ENCODE measurements at regions not wholly inside any gene's neighbourhood (a gene's known extent, or its start where the extent isn't known, plus 50 kb on each side); places are given as distances from the start of the nearest gene placed in this dataset.

DNA sequence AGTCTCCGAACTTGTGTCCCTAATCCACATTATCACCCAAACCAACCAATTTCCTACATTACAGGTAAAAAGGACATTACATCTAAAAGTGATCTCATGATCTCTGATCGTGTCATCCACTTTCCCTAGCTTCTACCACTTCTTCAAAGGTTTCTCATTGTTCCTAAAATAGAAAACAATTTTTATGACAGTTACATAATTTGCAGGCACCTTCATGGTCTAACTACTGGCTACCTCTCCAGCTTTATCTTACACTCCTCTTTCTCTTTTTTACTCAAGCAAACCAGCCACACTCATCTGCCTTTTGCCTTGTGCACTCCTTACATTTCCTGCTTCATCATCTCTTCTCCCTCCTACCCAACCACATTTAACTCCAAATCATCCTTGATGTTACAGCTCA is 886.7 kb upstream of the SORCS1 start:
- DNase-seq (ENCODE audit: low read depth): no peak
- H3K4me3 ChIP-seq (ENCODE audit: control insufficient read depth, low read depth, low read length): no peak overlapping the region
- TF ChIP-seq, protein P1, sequence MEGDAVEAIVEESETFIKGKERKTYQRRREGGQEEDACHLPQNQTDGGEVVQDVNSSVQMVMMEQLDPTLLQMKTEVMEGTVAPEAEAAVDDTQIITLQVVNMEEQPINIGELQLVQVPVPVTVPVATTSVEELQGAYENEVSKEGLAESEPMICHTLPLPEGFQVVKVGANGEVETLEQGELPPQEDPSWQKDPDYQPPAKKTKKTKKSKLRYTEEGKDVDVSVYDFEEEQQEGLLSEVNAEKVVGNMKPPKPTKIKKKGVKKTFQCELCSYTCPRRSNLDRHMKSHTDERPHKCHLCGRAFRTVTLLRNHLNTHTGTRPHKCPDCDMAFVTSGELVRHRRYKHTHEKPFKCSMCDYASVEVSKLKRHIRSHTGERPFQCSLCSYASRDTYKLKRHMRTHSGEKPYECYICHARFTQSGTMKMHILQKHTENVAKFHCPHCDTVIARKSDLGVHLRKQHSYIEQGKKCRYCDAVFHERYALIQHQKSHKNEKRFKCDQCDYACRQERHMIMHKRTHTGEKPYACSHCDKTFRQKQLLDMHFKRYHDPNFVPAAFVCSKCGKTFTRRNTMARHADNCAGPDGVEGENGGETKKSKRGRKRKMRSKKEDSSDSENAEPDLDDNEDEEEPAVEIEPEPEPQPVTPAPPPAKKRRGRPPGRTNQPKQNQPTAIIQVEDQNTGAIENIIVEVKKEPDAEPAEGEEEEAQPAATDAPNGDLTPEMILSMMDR (conservative IDR thresholded peaks at IDR 0.05; ENCODE audit: control insufficient read depth, insufficient read depth, low read depth, low read length): no peak

DNA sequence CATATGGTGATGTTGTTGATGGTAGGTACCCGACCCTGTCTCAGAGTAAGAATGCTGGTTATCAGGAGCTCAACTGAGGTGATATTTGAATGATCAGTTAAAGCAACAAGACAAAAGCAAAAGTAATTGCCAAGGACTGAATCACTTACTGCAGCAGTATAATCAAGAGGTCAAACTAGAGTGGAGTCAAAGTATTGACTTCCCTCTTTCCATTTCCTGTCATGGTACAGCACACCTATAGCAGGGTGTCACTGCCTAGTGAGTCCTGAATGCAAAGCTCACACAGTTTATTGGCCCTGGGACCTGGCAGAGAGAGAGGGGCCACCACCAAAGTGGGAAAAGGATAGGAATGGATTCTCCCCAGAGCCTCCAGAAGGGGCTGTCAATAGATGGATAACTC is 886.1 kb upstream of the SORCS1 start:
- DNase-seq (ENCODE audit: low read depth): no peak
- no peak overlapping the region for H3K4me3 ChIP-seq (ENCODE audit: control insufficient read depth, low read depth, low read length)
- TF ChIP-seq, protein P1 (conservative IDR thresholded peaks at IDR 0.05; ENCODE audit: control insufficient read depth, insufficient read depth, low read depth, low read length): no peak

DNA sequence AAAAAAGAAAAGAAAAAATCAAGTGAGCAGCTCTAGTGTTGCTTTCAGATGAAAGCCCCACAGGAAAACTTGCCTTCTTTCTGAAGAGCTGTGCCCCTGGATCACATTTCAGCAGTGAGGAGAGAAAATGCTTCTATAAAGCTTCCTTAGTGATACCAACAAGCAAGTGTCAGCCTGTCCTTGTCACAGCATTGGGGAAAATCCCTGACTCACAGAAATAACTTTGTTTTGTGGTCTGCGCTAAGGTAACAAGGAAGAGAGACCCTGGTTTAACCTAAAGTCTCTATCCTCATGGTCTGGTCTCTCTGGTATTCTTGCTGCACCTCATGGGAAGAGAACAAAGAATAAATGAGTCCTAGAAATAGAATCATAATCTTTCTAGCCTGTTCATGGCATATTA is 885.2 kb upstream of the SORCS1 start:
- no peak overlapping the region for H3K4me3 ChIP-seq (ENCODE audit: control insufficient read depth, low read depth, low read length)
- DNase-seq (ENCODE audit: low read depth): no peak
- TF ChIP-seq, protein P1 (conservative IDR thresholded peaks at IDR 0.05; ENCODE audit: control insufficient read depth, insufficient read depth, low read depth, low read length): no peak

DNA sequence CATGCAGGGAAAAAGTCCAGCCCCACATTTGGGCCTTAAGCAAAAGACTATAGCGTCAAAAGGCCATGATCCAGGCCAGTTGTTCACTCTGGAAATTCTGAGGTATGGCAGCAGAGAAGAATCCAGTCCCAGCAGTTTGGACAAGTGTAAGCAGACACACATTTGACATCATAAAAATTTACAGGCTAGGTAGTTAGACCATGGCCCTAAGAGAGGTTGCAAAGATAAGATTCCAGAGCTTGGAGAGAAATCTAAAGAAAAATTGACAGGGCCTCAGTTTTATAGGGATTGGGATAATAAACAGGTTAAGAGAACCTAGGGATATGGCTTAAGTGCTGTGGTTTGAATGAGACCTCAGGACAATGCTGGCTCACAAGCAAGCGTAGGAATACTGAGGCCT is 884.4 kb upstream of the SORCS1 start:
- no peak for DNase-seq (ENCODE audit: low read depth)
- TF ChIP-seq, protein P1 (conservative IDR thresholded peaks at IDR 0.05; ENCODE audit: control insufficient read depth, insufficient read depth, low read depth, low read length): no peak

DNA sequence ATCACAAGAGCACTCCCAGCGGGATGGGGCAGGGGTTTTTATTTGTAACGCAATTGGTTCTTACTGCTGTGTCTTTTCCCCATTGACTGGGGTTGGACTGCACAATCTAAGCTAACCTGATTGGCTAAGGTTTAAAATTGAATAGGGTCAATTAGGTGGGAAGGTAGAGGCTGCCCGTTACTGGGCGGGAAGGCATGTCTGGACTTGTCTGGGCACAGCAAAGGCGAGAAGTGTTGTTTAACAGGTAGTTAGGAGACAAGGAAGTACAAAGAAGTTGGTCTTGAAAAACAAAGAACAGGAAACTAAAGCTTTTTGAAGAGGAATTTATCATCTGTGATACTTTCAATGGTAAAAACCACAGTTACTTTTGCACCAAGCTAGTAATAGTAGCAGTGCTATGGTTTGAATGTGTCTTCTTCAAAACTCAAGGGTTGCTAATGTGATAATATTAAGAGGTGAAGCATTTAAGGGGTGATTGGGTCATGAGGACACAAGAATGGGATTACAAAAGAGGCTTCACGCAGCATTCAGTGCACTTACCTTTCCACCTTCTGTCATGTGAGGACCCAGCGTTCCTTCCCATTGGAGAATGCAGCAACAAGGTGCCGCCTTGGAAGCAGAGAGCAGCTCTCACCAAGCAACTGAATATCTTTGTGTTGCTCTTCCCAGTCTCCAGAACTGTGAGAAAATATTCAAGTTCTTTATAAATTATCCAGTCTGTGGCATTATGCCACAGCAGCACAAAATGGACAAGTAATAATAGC is 875.5 kb upstream of the SORCS1 start:
- TF ChIP-seq, protein P1 (conservative IDR thresholded peaks at IDR 0.05; ENCODE audit: control insufficient read depth, insufficient read depth, low read depth, low read length): no peak
- no peak for DNase-seq (ENCODE audit: low read depth)
- no peak overlapping the region for H3K4me3 ChIP-seq (ENCODE audit: control insufficient read depth, low read depth, low read length)

More for the DNA sequence above, 884.4 kb upstream of the SORCS1 start:
- H3K4me3 ChIP-seq (ENCODE audit: control insufficient read depth, low read depth, low read length): no peak overlapping the region

DNA sequence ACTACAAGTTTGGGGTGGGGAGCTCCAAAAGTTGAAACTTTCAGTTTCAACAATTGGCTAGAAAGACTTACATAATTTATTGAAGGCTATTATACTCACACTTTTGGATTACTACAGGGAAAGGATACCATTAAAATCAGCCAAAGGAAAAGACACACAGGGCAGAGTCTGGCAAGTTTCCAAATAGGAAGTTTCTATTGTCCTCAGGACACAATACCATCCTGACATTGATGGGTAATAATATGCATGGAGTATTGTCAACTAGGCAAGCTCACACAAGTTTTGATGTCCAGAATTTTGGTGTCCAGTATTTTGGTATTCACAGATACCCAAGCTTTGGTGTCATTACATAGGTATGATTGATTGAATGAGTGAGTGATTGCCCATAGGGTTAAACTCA is 872.6 kb upstream of the SORCS1 start:
- no peak for DNase-seq (ENCODE audit: low read depth)
- TF ChIP-seq, protein P1 (conservative IDR thresholded peaks at IDR 0.05; ENCODE audit: control insufficient read depth, insufficient read depth, low read depth, low read length): no peak
- no peak overlapping the region for H3K4me3 ChIP-seq (ENCODE audit: control insufficient read depth, low read depth, low read length)

Measured in fibroblast of mammary gland (primary cell).